ENCODE measurements at regions not wholly inside any gene's neighbourhood (a gene's known extent, or its start where the extent isn't known, plus 50 kb on each side); places are given as distances from the start of the nearest gene placed in this dataset.
A peak's percentile ranks its signal among the peaks of the same experiment; 100 is the strongest.
"Not testable (repeated sequence)": the region's sequence is repeated elsewhere in the genome, so short reads cannot be mapped to it uniquely, and the experiment has no call there.

- peak; percentile 31 for DNase-seq (ENCODE audit: low spot score)
Measured at GRCh38 chr5:1667648-1668140, 131.9 kb downstream of the MRPL36 start.

- DNase-seq (ENCODE audit: low spot score) = peak; percentile 97
Measured at GRCh38 chr5:1666812-1667588, 132.6 kb downstream of the MRPL36 start.

- no peak for DNase-seq (ENCODE audit: low spot score)
Measured at GRCh38 chr5:1666221-1666620, 133.4 kb downstream of the MRPL36 start.

GRCh38 chr5:1665803-1666202 lies 133.8 kb downstream of the MRPL36 start:
- no peak for DNase-seq (ENCODE audit: low spot score)

GRCh38 chr5:1665231-1665630 lies 134.4 kb downstream of the MRPL36 start:
- DNase-seq (ENCODE audit: low spot score) = no peak

- no peak for DNase-seq (ENCODE audit: low spot score)
Measured at GRCh38 chr5:1663186-1663585, 136.5 kb downstream of the MRPL36 start.

- DNase-seq (ENCODE audit: low spot score) = no peak
Measured at GRCh38 chr5:1662559-1663085, 137.0 kb downstream of the MRPL36 start.

GRCh38 chr5:1661831-1662558 lies 137.6 kb downstream of the MRPL36 start:
- no peak for DNase-seq (ENCODE audit: low spot score)

GRCh38 chr5:1661311-1661710 lies 137.6 kb upstream of the LPCAT1 start:
- DNase-seq (ENCODE audit: low spot score) = no peak

- DNase-seq (ENCODE audit: low spot score) = no peak
Measured at GRCh38 chr5:1660511-1660910, 136.8 kb upstream of the LPCAT1 start.

GRCh38 chr5:1660001-1660400 lies 136.2 kb upstream of the LPCAT1 start:
- DNase-seq (ENCODE audit: low spot score) = no peak

- no peak for DNase-seq (ENCODE audit: low spot score)
Measured at GRCh38 chr5:1659100-1659981, 135.6 kb upstream of the LPCAT1 start.

- no peak for DNase-seq (ENCODE audit: low spot score)
Measured at GRCh38 chr5:1658665-1659064, 134.9 kb upstream of the LPCAT1 start.

- DNase-seq (ENCODE audit: low spot score) = no peak
Measured at GRCh38 chr5:1657161-1657741, 133.5 kb upstream of the LPCAT1 start.

- DNase-seq (ENCODE audit: low spot score) = no peak
Measured at GRCh38 chr5:1656271-1656975, 132.7 kb upstream of the LPCAT1 start.

- DNase-seq (ENCODE audit: low spot score) = no peak
Measured at GRCh38 chr5:1655496-1656270, 131.9 kb upstream of the LPCAT1 start.

GRCh38 chr5:1654786-1655495 lies 131.2 kb upstream of the LPCAT1 start:
- no peak for DNase-seq (ENCODE audit: low spot score)

GRCh38 chr5:1653698-1654651 lies 130.2 kb upstream of the LPCAT1 start:
- DNase-seq (ENCODE audit: low spot score) = not testable (repeated sequence)
